ENCODE measurements at regions not wholly inside any gene's neighbourhood (a gene's known extent, or its start where the extent isn't known, plus 50 kb on each side); places are given as distances from the start of the nearest gene placed in this dataset.
"Not testable (repeated sequence)": the region's sequence is repeated elsewhere in the genome, so short reads cannot be mapped to it uniquely, and the experiment has no call there.

GRCh38 chr5:97967292-97967691, 784.2 kb upstream of the RIOK2 start:
- Histone ChIP-seq H3K4me3 (ENCODE audit: low read length) (no peak overlapping the region), H3K4me1 (ENCODE audit: insufficient read depth, low read length) (no peaks in the 10 kb centered on the region), H3K36me3 (ENCODE audit: insufficient read depth, low read depth, low read length) (no peaks in the 10 kb centered on the region), H3K9me3 (ENCODE audit: insufficient read depth, low read depth, low read length) (no peaks in the 10 kb centered on the region), H3K9ac (ENCODE audit: low read depth, low read length) (no peak overlapping the region), H3K27ac (ENCODE audit: low read length) (no peak overlapping the region), H3K27me3 (ENCODE audit: insufficient read depth, low read length) (no peaks in the 10 kb centered on the region)

- Histone ChIP-seq H3K9me3 (ENCODE audit: insufficient read depth, low read depth, low read length) (no peaks in the 10 kb centered on the region), H3K9ac (ENCODE audit: low read depth, low read length) (no peak overlapping the region), H3K36me3 (ENCODE audit: insufficient read depth, low read depth, low read length) (no peaks in the 10 kb centered on the region), H3K27me3 (ENCODE audit: insufficient read depth, low read length) (no peaks in the 10 kb centered on the region), H3K4me1 (ENCODE audit: insufficient read depth, low read length) (no peaks in the 10 kb centered on the region), H3K27ac (ENCODE audit: low read length) (no peak overlapping the region), H3K4me3 (ENCODE audit: low read length) (no peak overlapping the region)
Measured at GRCh38 chr5:97968346-97968745, 785.3 kb upstream of the RIOK2 start.

- Histone ChIP-seq H3K9me3 (ENCODE audit: insufficient read depth, low read depth, low read length) (no peaks in the 10 kb centered on the region), H3K4me3 (ENCODE audit: low read length) (no peak overlapping the region), H3K27ac (ENCODE audit: low read length) (no peak overlapping the region), H3K9ac (ENCODE audit: low read depth, low read length) (no peak overlapping the region), H3K4me1 (ENCODE audit: insufficient read depth, low read length) (no peaks in the 10 kb centered on the region; the same call in 1 of the 2 replicates), H3K27me3 (ENCODE audit: insufficient read depth, low read length) (no peaks in the 10 kb centered on the region), H3K36me3 (ENCODE audit: insufficient read depth, low read depth, low read length) (no peaks in the 10 kb centered on the region)
Measured at GRCh38 chr5:97979740-97980139, 793.7 kb upstream of the RGMB start.

- H3K36me3 ChIP-seq (ENCODE audit: insufficient read depth, low read depth, low read length), result no peaks in the 10 kb centered on the region
- no peak overlapping the region for H3K9ac ChIP-seq (ENCODE audit: low read depth, low read length)
- H3K27me3 ChIP-seq (ENCODE audit: insufficient read depth, low read length), result no peaks in the 10 kb centered on the region
- no peaks in the 10 kb centered on the region for H3K9me3 ChIP-seq (ENCODE audit: insufficient read depth, low read depth, low read length)
- no peak overlapping the region for H3K27ac ChIP-seq (ENCODE audit: low read length)
- H3K4me1 ChIP-seq (ENCODE audit: insufficient read depth, low read length), result no peaks in the 10 kb centered on the region; the same call in 1 of the 2 replicates
- H3K4me3 ChIP-seq (ENCODE audit: low read length), result no peak overlapping the region
Measured at GRCh38 chr5:97980291-97980690, 793.2 kb upstream of the RGMB start.

GRCh38 chr5:97986069-97986468, 787.4 kb upstream of the RGMB start:
- Histone ChIP-seq H3K9ac (ENCODE audit: low read depth, low read length) (no peak overlapping the region), H3K27me3 (ENCODE audit: insufficient read depth, low read length) (no peaks in the 10 kb centered on the region), H3K9me3 (ENCODE audit: insufficient read depth, low read depth, low read length) (no peaks in the 10 kb centered on the region), H3K27ac (ENCODE audit: low read length) (no peak overlapping the region), H3K4me3 (ENCODE audit: low read length) (no peak overlapping the region), H3K4me1 (ENCODE audit: insufficient read depth, low read length) (no peaks in the 10 kb centered on the region), H3K36me3 (ENCODE audit: insufficient read depth, low read depth, low read length) (no peaks in the 10 kb centered on the region)

GRCh38 chr5:97991236-97991635, 782.2 kb upstream of the RGMB start:
- Histone ChIP-seq H3K9ac (ENCODE audit: low read depth, low read length) (no peak overlapping the region), H3K9me3 (ENCODE audit: insufficient read depth, low read depth, low read length) (no peaks in the 10 kb centered on the region), H3K27me3 (ENCODE audit: insufficient read depth, low read length) (no peaks in the 10 kb centered on the region), H3K36me3 (ENCODE audit: insufficient read depth, low read depth, low read length) (no peaks in the 10 kb centered on the region), H3K27ac (ENCODE audit: low read length) (no peak overlapping the region), H3K4me3 (ENCODE audit: low read length) (no peak overlapping the region), H3K4me1 (ENCODE audit: insufficient read depth, low read length) (no peaks in the 10 kb centered on the region)

GRCh38 chr5:97998941-97999340, 774.5 kb upstream of the RGMB start:
- H3K4me3 ChIP-seq (ENCODE audit: low read length), result no peak overlapping the region
- H3K27me3 ChIP-seq (ENCODE audit: insufficient read depth, low read length), result no peaks in the 10 kb centered on the region
- no peak overlapping the region for H3K9ac ChIP-seq (ENCODE audit: low read depth, low read length)
- no peaks in the 10 kb centered on the region for H3K36me3 ChIP-seq (ENCODE audit: insufficient read depth, low read depth, low read length)
- H3K9me3 ChIP-seq (ENCODE audit: insufficient read depth, low read depth, low read length), result no peaks in the 10 kb centered on the region
- no peaks in the 10 kb centered on the region for H3K4me1 ChIP-seq (ENCODE audit: insufficient read depth, low read length)
- H3K27ac ChIP-seq (ENCODE audit: low read length), result no peak overlapping the region

GRCh38 chr5:98004463-98004862, 769.0 kb upstream of the RGMB start:
- Histone ChIP-seq H3K36me3 (ENCODE audit: insufficient read depth, low read depth, low read length) (no peaks in the 10 kb centered on the region), H3K9me3 (ENCODE audit: insufficient read depth, low read depth, low read length) (peaks cover 6% of the 10 kb centered on the region; the same call in 1 of the 2 replicates), H3K4me1 (ENCODE audit: insufficient read depth, low read length) (no peaks in the 10 kb centered on the region), H3K9ac (ENCODE audit: low read depth, low read length) (no peak overlapping the region), H3K27me3 (ENCODE audit: insufficient read depth, low read length) (no peaks in the 10 kb centered on the region), H3K4me3 (ENCODE audit: low read length) (no peak overlapping the region), H3K27ac (ENCODE audit: low read length) (no peak overlapping the region)

GRCh38 chr5:98016771-98017170, 756.7 kb upstream of the RGMB start:
- no peaks in the 10 kb centered on the region for H3K4me1 ChIP-seq (ENCODE audit: insufficient read depth, low read length)
- no peak overlapping the region for H3K27ac ChIP-seq (ENCODE audit: low read length)
- peaks cover 8% of the 10 kb centered on the region; the same call in 1 of the 2 replicates for H3K9me3 ChIP-seq (ENCODE audit: insufficient read depth, low read depth, low read length)
- no peak overlapping the region for H3K9ac ChIP-seq (ENCODE audit: low read depth, low read length)
- no peak overlapping the region for H3K4me3 ChIP-seq (ENCODE audit: low read length)
- no peaks in the 10 kb centered on the region for H3K36me3 ChIP-seq (ENCODE audit: insufficient read depth, low read depth, low read length)
- H3K27me3 ChIP-seq (ENCODE audit: insufficient read depth, low read length), result no peaks in the 10 kb centered on the region

GRCh38 chr5:98030273-98030672, 743.2 kb upstream of the RGMB start:
- not testable (repeated sequence) for H3K4me1 ChIP-seq (ENCODE audit: insufficient read depth, low read length); H3K9ac ChIP-seq (ENCODE audit: low read depth, low read length); H3K4me3 ChIP-seq (ENCODE audit: low read length); H3K27me3 ChIP-seq (ENCODE audit: insufficient read depth, low read length); H3K36me3 ChIP-seq (ENCODE audit: insufficient read depth, low read depth, low read length); H3K9me3 ChIP-seq (ENCODE audit: insufficient read depth, low read depth, low read length); H3K27ac ChIP-seq (ENCODE audit: low read length)

GRCh38 chr5:98031036-98031435, 742.4 kb upstream of the RGMB start:
- not testable (repeated sequence) for H3K9ac ChIP-seq (ENCODE audit: low read depth, low read length); H3K36me3 ChIP-seq (ENCODE audit: insufficient read depth, low read depth, low read length); H3K4me1 ChIP-seq (ENCODE audit: insufficient read depth, low read length); H3K9me3 ChIP-seq (ENCODE audit: insufficient read depth, low read depth, low read length); H3K4me3 ChIP-seq (ENCODE audit: low read length); H3K27ac ChIP-seq (ENCODE audit: low read length); H3K27me3 ChIP-seq (ENCODE audit: insufficient read depth, low read length)

GRCh38 chr5:98031496-98031895, 742.0 kb upstream of the RGMB start:
- H3K4me1 ChIP-seq (ENCODE audit: insufficient read depth, low read length), result no peaks in the 10 kb centered on the region
- H3K9ac ChIP-seq (ENCODE audit: low read depth, low read length), result no peak overlapping the region
- H3K27ac ChIP-seq (ENCODE audit: low read length), result no peak overlapping the region
- H3K27me3 ChIP-seq (ENCODE audit: insufficient read depth, low read length), result no peaks in the 10 kb centered on the region
- no peak overlapping the region for H3K4me3 ChIP-seq (ENCODE audit: low read length)
- no peaks in the 10 kb centered on the region for H3K9me3 ChIP-seq (ENCODE audit: insufficient read depth, low read depth, low read length)
- H3K36me3 ChIP-seq (ENCODE audit: insufficient read depth, low read depth, low read length), result no peaks in the 10 kb centered on the region

- no peaks in the 10 kb centered on the region for H3K36me3 ChIP-seq (ENCODE audit: insufficient read depth, low read depth, low read length)
- H3K9ac ChIP-seq (ENCODE audit: low read depth, low read length), result no peak overlapping the region
- H3K4me1 ChIP-seq (ENCODE audit: insufficient read depth, low read length), result no peaks in the 10 kb centered on the region
- H3K27me3 ChIP-seq (ENCODE audit: insufficient read depth, low read length), result no peaks in the 10 kb centered on the region
- no peak overlapping the region for H3K4me3 ChIP-seq (ENCODE audit: low read length)
- no peaks in the 10 kb centered on the region for H3K9me3 ChIP-seq (ENCODE audit: insufficient read depth, low read depth, low read length)
- no peak overlapping the region for H3K27ac ChIP-seq (ENCODE audit: low read length)
Measured at GRCh38 chr5:98031926-98032325, 741.5 kb upstream of the RGMB start.
